NCI-H446 (cell line): ENCODE measurements at regions not wholly inside any gene's neighbourhood (a gene's known extent, or its start where the extent isn't known, plus 50 kb on each side); places are given as distances from the start of the nearest gene placed in this dataset.

Experiments
- DNase-seq, 2 experiments: peaks; one replicate each; lab custom pipeline; 2025; lab: John Stamatoyannopoulos, UW

- no peak for DNase-seq
These were observed 197.9 kb upstream of the ADAMTS16 start for GRCh38 chr5:4941957-4942830.

GRCh38 chr5:4942831-4943178 lies 197.3 kb upstream of the ADAMTS16 start:
- no peak for DNase-seq

GRCh38 chr5:4945296-4945695 lies 194.8 kb upstream of the ADAMTS16 start:
- DNase-seq = no peak

- no peak for DNase-seq
These were observed 193.0 kb upstream of the ADAMTS16 start for GRCh38 chr5:4947106-4947505.

- no peak for DNase-seq
These were observed 192.1 kb upstream of the ADAMTS16 start for GRCh38 chr5:4947893-4948536.

- no peak for DNase-seq
These were observed 191.0 kb upstream of the ADAMTS16 start for GRCh38 chr5:4949108-4949507.

GRCh38 chr5:4953576-4953975 lies 186.6 kb upstream of the ADAMTS16 start:
- no peak for DNase-seq

- DNase-seq = no peak
These were observed 186.1 kb upstream of the ADAMTS16 start for GRCh38 chr5:4954048-4954447.

GRCh38 chr5:4963265-4963664 lies 176.9 kb upstream of the ADAMTS16 start:
- DNase-seq = no peak

GRCh38 chr5:4969351-4969750 lies 170.8 kb upstream of the ADAMTS16 start:
- no peak for DNase-seq

GRCh38 chr5:4970171-4970570 lies 170.0 kb upstream of the ADAMTS16 start:
- no peak for DNase-seq

- no peak for DNase-seq
These were observed 163.2 kb upstream of the ADAMTS16 start for GRCh38 chr5:4976902-4977301.

GRCh38 chr5:4977416-4978110 lies 162.6 kb upstream of the ADAMTS16 start:
- DNase-seq = no peak

- no peak for DNase-seq
These were observed 159.9 kb upstream of the ADAMTS16 start for GRCh38 chr5:4980201-4980600.

- DNase-seq = no peak
These were observed 158.5 kb upstream of the ADAMTS16 start for GRCh38 chr5:4981608-4982007.

GRCh38 chr5:4983701-4984100 lies 156.4 kb upstream of the ADAMTS16 start:
- no peak for DNase-seq

GRCh38 chr5:4984461-4984860 lies 155.7 kb upstream of the ADAMTS16 start:
- DNase-seq = no peak

- no peak for DNase-seq
These were observed 152.7 kb upstream of the ADAMTS16 start for GRCh38 chr5:4987431-4987830.

- DNase-seq = no peak
These were observed 151.0 kb upstream of the ADAMTS16 start for GRCh38 chr5:4989118-4989517.

GRCh38 chr5:4990017-4990416 lies 150.1 kb upstream of the ADAMTS16 start:
- no peak for DNase-seq

GRCh38 chr5:4990462-4990861 lies 149.7 kb upstream of the ADAMTS16 start:
- no peak for DNase-seq

- DNase-seq = no peak
These were observed 148.2 kb upstream of the ADAMTS16 start for GRCh38 chr5:4991925-4992324.

- no peak for DNase-seq
These were observed 145.1 kb upstream of the ADAMTS16 start for GRCh38 chr5:4995014-4995413.
